T47D (cell line): ENCODE measurements at regions not wholly inside any gene's neighbourhood (a gene's known extent, or its start where the extent isn't known, plus 50 kb on each side); places are given as distances from the start of the nearest gene placed in this dataset.

Experiments
- DNase-seq, 2 experiments: peaks; one replicate each; pipeline versions ENCODE4 v3.0.0 to v3.0.0-alpha.2; 2011 to 2012; ENCODE audit warnings: low read depth in 1 of 2, low spot score in 1 of 2
- JUND ChIP-seq: IDR thresholded peaks from 2 replicates; pipeline ENCODE4 v1.6.1; 2012; ENCODE audit warnings: low read depth
- in situ Hi-C: cut with HindIII; loops from 2 replicates; pipeline ENCODE4 v1.10.0; 2016; ENCODE audit warnings: low sequenced_read_pairs, low pct_unique_long_range_greater_than_20kb

DNA sequence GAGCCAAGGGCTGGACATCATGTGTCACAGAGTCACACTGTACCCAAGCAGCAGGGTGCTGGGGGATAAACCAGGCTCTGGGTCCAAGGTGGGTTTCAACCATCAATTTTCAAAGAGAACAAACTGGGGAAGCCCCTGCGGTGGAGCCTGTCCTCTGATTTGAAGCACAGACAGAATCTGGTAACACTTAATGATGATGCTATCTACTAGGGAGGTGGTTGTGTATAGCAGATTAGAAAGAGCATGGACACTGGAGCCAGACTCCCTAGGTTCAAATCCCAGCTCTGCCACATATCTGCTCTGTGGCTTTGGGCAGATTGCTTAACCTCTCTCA, 204.9 kb upstream of the ZMIZ1 start:
- in situ Hi-C loops = no loop called here
- DNase-seq = no peak

DNA sequence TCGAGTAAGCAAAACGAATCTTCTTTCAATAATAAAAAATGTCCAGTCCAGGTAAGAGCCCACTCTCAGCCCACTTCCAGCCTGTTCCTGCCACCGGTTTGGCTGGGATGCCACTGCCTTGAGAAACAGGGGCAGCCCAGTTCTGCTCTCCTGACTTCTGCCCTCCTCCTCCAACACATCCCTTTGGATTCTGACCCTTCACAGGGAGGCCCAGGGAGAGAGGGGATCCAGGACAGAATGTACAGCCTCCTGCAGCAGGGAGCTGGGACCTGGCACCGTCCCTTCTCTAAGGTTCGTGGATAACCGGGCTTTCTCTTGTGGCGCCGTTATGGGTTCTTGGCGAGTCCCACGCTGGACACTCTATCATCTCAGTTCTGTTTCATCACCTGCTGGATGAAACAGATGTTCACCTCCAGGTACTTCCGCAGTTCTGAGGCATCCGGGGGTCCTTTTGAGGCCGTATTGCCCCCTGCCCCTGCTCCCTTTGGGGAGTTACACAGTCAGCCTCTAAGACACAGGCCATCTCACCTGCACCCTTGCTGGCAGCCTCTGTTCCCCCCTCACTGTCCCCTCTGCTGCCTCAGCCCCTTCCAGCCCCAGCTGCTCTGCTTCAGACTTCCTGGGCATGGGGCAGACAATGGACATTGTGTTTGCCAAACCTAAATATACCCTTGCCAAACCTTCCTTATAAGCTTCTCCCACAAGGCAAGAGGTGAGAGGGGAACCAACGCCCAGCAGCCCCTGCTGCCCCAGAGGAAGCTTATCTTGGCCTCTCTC, 203.8 kb upstream of the ZMIZ1 start:
- no peak for TF ChIP-seq JUND
- in situ Hi-C loops = no loop called here
- no peak for DNase-seq

More for the DNA sequence above, 204.9 kb upstream of the ZMIZ1 start:
- TF ChIP-seq JUND = no peak

DNA sequence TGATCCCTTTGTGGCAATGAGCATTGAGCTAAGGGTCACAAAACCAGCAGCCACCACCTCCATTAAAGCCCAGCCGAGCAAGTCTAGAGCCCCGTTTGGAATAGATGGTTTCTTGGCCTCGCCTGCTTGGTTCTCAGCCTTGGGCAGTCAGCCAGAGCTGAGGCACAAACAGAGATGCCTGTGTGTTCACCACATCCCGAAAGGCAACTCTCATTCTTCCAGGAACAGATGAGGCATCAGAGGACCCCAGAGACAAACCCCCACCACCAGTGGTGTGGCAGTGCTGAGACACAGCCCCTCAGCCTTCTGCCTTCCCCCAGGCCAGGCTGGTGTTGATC, 203.3 kb upstream of the ZMIZ1 start:
- in situ Hi-C loops = no loop called here
- no peak for DNase-seq
- no peak for TF ChIP-seq JUND

DNA sequence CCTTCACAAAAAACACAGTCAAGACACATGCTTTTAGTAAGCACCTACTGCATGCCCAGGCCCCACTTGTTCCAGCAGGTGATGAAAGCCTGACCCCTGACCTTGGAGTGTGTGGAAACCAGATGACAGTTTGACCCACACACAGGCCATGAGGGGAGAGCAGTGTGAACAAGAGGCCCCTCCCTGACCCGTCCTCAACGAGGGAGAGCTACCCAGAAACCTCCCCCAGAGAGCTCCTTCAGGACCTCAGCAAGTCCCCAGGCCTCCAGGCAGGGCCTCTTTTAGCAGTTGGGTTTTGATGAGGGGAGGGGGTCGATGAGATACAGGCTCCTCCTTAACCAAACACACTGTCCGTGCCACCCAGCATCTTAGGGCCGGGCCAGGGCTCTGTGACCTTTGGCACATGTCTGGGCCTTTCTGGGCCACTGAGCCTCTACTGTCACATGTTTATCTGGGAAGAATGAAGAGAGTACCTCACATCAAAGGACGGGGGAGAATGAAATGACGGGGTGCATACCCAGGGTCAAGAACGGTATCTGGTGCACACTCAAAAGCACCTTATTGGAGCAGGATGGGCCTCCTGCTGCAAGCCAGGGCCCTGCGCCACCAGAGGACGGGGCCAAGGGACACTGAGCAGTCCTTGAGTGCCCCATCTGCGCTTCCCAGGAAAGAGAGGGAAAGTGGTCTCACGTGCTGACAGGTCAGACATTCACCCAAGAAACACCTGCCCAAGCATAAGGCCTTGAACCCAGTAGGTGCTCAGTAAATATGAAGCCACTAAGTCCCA, 202.6 kb upstream of the ZMIZ1 start:
- in situ Hi-C loops = no loop called here
- TF ChIP-seq JUND = no peak
- no peak for DNase-seq

DNA sequence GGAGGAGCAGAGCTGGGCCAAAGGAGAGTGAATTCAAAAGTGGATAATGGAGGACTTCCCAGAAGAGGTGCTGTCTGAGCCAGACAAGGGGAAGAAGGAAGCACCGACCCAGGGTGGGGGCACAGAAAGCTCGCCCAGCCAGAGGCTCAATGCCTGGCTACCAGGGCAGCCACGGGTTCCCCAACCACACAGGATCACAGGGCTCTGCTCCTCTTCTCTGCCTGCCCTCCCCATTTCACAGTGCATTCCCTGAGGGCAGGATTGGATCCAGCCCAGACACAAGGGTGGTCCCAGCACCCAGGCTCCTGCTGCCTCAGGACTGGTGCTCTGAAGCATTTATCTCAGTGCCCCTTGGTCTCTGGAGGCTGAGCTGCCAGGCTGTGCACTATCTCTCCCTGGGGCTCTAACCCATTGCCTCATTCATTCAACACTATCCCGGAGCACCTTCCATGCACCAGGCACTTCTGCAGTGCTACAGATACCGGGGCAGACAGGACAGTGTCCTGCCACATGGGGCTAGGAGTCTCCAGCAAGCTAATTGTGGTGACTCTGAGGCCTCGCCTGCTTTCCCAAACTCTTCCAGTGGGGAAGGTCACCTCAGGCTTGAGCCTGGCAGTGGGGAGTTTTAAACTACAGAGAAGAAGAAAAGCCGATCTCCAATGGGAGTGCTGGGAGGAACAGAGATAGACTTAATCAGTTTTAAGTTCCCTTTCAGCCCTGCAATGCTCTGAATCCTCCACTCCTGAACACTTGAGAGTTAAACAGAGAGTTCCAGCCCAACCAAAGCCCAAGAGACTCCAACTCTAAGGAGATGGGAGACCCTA, 201.8 kb upstream of the ZMIZ1 start:
- DNase-seq = no peak
- in situ Hi-C loops = no loop called here
- no peak for TF ChIP-seq JUND

DNA sequence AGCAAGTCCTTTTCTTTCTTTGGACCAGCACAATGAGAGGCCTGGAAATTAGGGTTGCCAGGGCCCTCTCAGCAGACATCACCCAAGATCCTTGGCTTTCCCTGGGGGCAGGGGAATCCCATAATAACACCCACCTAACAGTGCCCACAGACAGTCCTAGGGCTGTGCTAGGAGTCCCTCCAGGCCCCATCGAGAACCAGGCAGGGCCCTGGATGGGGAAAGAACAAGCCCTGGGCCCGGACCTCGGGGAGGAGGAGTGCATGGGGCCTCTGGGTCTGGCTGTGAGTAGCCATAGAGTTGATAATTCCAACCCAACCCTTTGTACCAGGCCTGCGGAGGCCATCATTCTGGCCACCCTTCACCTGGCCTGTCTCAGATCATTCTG, 201.2 kb upstream of the ZMIZ1 start:
- TF ChIP-seq JUND = no peak
- in situ Hi-C loops = no loop called here
- no peak for DNase-seq

DNA sequence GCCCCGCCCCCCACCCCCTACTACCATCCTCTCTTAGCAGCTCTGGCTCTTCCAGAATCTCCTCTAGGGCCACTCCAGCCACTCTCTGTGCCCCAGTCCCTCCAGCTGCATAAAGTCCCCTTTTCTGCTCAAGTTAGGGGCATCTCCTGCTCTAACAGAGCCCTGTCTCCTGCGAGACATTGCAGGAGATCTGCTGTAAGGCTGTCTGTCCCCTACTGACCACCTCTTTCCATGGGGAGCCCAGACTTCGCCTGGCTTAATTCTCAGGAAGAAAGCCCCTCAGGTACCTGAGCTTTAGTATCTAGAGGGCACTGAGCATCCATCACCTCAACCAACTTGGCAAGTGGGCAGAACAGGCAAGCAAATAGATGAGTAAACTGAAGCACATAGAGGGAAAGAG, 200.7 kb upstream of the ZMIZ1 start:
- no peak for TF ChIP-seq JUND
- in situ Hi-C loops = no loop called here
- no peak for DNase-seq

DNA sequence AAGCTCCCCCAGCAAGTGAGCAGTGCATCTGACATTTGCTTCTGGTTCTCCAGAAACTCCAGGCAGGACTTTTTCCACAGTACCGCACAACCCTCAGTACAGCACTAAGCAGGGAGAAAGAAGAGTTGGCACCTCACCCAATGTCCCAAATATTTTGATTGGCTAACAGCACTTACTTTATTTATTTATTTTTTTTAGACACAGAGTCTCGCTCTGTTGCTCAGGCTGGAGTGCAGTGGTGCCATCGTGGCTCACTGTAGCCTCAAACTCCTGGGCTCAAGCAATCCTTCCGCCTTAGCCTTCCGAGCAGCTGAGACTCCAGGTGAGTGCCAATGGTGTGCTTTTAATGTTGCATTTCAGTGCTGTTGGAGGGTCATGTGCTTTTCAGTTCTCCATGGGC, 200.3 kb upstream of the ZMIZ1 start:
- no peak for TF ChIP-seq JUND
- no peak for DNase-seq
- in situ Hi-C loops = no loop called here

DNA sequence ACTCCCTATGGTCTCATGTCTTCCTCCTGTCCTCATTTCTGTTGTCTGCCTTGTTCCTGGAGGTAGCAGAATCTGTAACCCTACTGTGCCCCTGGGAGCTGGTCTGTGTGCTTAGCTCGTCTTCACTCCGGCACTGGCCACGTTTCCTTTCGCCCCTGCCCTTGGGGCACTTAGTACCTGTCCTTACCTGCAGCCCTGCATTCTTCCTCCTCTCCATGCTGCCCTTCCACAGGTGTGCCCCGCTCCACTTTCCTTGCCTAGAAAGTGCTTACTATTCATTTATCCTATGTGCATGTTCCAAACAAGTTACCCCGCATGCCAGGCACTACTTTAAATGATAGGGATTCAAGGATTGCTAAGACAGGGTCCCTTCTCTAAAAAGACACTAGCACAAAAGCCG, 199.9 kb upstream of the ZMIZ1 start:
- no peak for TF ChIP-seq JUND
- in situ Hi-C loops = no loop called here
- peak; percentile 51 to 66 for DNase-seq

DNA sequence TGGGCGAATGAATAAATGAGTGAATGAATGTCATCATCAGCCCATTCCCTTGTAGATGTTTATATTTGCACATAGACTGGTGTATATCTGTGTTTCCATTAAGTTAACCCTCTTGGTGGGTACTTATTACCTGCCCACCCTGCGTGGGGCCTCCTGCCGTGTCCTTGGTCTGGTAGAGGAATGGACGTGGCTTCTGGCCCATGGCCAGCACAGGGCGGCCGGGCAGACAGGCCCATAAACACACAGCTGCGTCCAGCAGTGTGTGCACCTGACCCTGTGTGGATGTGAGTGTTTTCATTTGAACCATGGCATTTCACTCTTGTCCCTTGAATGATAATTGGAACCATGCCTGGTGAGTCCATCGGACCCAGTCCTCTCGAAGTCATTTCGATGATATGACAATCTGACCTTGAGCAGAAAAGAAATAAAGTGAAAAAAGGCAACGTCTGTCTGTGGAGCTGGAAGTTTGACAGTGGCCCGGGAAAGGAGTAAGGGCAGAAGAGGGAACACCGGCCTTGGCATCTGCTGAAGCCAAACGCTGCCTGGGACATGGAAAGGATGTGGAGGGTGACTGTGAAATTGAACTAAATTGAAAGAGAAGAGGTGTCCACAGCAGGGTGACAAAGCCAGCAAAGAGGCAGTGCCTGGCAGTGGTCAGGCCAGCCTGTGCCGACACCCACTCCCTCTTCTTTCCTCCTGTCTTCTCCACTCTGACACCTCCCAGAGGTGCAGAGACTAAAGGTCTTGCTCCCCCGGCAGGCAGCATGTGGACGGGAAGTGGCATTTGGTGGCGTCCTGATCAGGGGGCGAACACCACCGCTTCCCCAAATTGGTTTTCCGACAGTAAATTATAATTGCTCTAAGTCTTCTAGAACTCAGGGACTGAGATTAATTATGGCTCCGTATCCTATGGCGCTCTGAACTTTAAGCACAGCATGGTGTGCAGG, 199.0 kb upstream of the ZMIZ1 start:
- no peak for DNase-seq
- in situ Hi-C loops = no loop called here
- TF ChIP-seq JUND = no peak

DNA sequence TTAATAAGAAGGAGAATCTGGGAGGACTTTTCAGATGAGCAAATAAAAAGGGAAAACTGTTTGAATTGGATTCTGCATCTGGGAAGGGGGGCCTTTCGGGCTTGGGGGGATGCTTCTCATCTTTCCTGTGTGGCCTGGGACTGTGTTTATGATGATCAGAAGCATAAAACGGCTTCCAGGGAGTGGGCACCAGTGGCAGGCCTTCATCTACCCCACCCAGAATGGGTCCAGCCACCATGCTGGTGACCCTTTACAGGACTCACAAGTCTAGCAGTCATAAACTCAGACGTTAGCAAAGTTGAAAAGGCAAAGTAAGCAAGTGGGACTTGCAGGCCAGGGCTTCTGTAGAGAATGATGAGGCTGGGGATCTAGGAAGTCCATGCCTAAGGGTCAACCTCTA, 198.3 kb upstream of the ZMIZ1 start:
- in situ Hi-C loops = no loop called here
- TF ChIP-seq JUND = no peak

DNA sequence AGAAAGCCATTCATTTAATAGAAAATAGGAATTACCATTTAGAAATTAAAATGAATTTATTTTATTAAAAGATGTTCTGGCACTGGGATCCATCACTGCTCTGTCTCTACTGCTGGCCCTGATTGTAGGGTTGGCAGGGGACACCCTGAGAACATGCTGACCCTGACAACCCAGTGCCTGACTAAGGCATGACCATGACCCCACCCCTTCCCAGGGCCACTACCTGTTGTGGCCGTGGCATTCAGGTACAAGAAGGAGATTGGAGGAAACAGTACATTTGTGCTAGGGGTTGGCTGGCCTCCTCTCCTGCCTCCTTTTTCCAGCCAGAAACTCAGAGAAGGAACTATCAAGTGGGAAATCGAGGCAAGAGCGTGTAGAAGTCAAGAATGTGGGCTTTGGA, 197.0 kb upstream of the ZMIZ1 start:
- DNase-seq = no peak
- in situ Hi-C loops = no loop called here
- no peak for TF ChIP-seq JUND

More for the DNA sequence above, 198.3 kb upstream of the ZMIZ1 start:
- DNase-seq = no peak
